Loucy (cell line): ENCODE measurements at regions not wholly inside any gene's neighbourhood (a gene's known extent, or its start where the extent isn't known, plus 50 kb on each side); places are given as distances from the start of the nearest gene placed in this dataset.

ENCODE experiments used
- CTCF ChIP-seq: fragments of 200-600 bp; sonication (generic); conservative IDR thresholded peaks from 2 replicates; pipeline ENCODE4 v1.5.1; 2014; ENCODE audit warnings: mild to moderate bottlenecking, antibody characterized with exemption, low read length
- EZH2phosphoT487 ChIP-seq: fragments of 200-600 bp; IDR thresholded peaks from 2 replicates; pipeline ENCODE4 v1.6.1; 2018; ENCODE audit warnings: antibody characterized with exemption, mild to moderate bottlenecking, moderate library complexity, borderline replicate concordance

- TF ChIP-seq CTCF (no peak), EZH2phosphoT487 (no peak)
Measured at GRCh38 chr3:103693831-103694230, 1259.0 kb downstream of the ZPLD1 start.
